Activated CD8-positive, alpha-beta T cell treated with anti-CD3 and anti-CD28 coated beads for 36 hours (primary cell): ENCODE measurements at regions not wholly inside any gene's neighbourhood (a gene's known extent, or its start where the extent isn't known, plus 50 kb on each side); places are given as distances from the start of the nearest gene placed in this dataset.

Experiments used
- ATAC-seq: fragments of 200-7000 bp; cut with Tn5 transposase; one replicate; pipeline ENCODE4 v1.10.0; 2021; ENCODE audit warnings: mild to moderate bottlenecking, moderate library complexity
- CTCF ChIA-PET: fragments of 350-600 bp; sonication (Branson Sonifier 250); formaldehyde crosslinking; loops from one replicate; lab custom pipeline; 2021; ENCODE audit warnings: antibody characterized with exemption; lab: Charles Lee
- POLR2A ChIA-PET: fragments of 350-600 bp; sonication (Branson Sonifier 250); formaldehyde crosslinking; loops from one replicate; lab custom pipeline; 2021; ENCODE audit warnings: antibody characterized with exemption; lab: Charles Lee
- DNase-seq: peaks from one replicate; pipeline ENCODE4 v3.0.0-alpha.2; 2020
- H3K27ac Mint-ChIP-seq: one replicate; pipeline ENCODE4 v1.8.0; 2021; ENCODE audit warnings: mild to moderate bottlenecking, mixed read lengths
- H3K27me3 Mint-ChIP-seq: one replicate; pipeline ENCODE4 v1.8.0; 2021; ENCODE audit warnings: mixed read lengths
- H3K36me3 Mint-ChIP-seq: one replicate; pipeline ENCODE4 v1.8.0; 2021; ENCODE audit warnings: low read depth, mixed read lengths
- H3K4me1 Mint-ChIP-seq: one replicate; pipeline ENCODE4 v1.8.0; 2021; ENCODE audit warnings: low read depth, mixed read lengths
- H3K4me3 Mint-ChIP-seq: one replicate; pipeline ENCODE4 v1.8.0; 2021; ENCODE audit warnings: mild to moderate bottlenecking, moderate library complexity, mixed read lengths
- H3K9me3 Mint-ChIP-seq: one replicate; pipeline ENCODE4 v1.8.0; 2021; ENCODE audit warnings: mixed read lengths
- CTCF ChIP-seq: fragments of 200-600 bp; IDR thresholded peaks from one replicate; pipeline ENCODE4 v1.8.0; 2022; ENCODE audit warnings: antibody characterized with exemption, mild to moderate bottlenecking
- intact Hi-C: fragments of 100-400 bp; cut with micrococcal nuclease; formaldehyde crosslinking; loops from one replicate; pipeline ENCODE4 v1.10.0; 2022

- H3K27ac Mint-ChIP-seq: no peak overlapping the region
- intact Hi-C loops: no loop called here
- no peak for TF ChIP-seq CTCF
- no peaks in the 10 kb centered on the region for H3K36me3 Mint-ChIP-seq
- no peak for ATAC-seq
- H3K9me3 Mint-ChIP-seq: no peaks in the 10 kb centered on the region
- H3K27me3 Mint-ChIP-seq: no peaks in the 10 kb centered on the region
- peaks cover 2% of the 10 kb centered on the region for H3K4me1 Mint-ChIP-seq
- POLR2A ChIA-PET: no interaction called here
- H3K4me3 Mint-ChIP-seq: no peak overlapping the region
- CTCF ChIA-PET: no interaction called here
- no peak for DNase-seq
These were observed 171.0 kb downstream of the DEPDC1B start for GRCh38 chr5:60529001-60529400.

DNA sequence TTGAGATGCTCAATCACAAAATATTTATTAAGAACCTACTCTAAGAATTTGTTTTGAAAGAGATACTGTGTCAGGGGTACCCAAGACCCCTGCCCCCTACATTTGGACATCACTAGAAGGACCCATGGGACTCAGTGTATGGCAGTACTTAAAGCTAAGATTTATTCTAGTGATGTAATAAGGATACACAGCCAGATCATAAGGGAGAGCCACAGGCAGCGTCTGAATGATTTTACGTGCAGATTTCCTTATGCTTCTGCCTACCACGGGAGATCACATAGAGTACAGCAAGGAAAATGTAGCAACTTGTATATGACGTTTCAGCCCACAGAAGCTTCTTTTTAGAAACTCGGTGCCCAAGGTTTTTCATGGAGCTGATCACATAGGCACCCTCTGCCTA, 172.9 kb downstream of the DEPDC1B start:
- Mint-ChIP-seq H3K27me3 (no peaks in the 10 kb centered on the region), H3K4me1 (peaks cover 2% of the 10 kb centered on the region), H3K9me3 (no peaks in the 10 kb centered on the region), H3K36me3 (no peaks in the 10 kb centered on the region), H3K27ac (no peak overlapping the region), H3K4me3 (no peak overlapping the region)
- DNase-seq: no peak
- ChIA-PET POLR2A (no interaction called here), CTCF (no interaction called here)
- no peak for TF ChIP-seq CTCF
- intact Hi-C loops: no loop called here
- ATAC-seq: no peak

DNA sequence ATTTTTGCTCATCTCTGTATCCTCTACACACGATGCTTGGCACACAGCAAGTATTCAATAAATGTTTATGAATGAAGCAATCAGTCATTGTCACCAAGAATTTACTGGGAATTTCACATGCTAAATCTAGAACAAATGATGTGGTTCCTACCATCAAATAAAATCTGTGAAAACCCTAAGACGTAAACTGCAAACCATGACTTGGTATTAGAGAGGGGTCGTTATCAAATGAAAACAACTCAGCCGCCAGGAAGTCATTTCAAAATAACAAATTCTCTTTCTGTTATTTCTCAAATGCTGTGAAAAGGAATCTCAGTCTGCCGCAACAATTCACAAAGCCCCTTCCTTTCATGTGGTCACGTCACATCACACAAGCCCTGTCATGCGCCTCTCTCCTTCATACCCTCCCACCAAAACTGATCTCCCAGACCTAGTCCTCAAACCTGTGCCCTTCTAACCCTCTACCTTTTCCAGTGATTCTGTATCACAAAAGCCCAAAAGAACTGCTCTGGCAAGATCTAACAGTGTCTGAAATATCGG, 173.6 kb downstream of the DEPDC1B start:
- CTCF ChIA-PET: no interaction called here
- H3K4me3 Mint-ChIP-seq: no peak overlapping the region
- no peaks in the 10 kb centered on the region for H3K36me3 Mint-ChIP-seq
- H3K4me1 Mint-ChIP-seq: peaks cover 2% of the 10 kb centered on the region
- H3K27ac Mint-ChIP-seq: no peak overlapping the region
- H3K9me3 Mint-ChIP-seq: no peaks in the 10 kb centered on the region
- no peak for TF ChIP-seq CTCF
- intact Hi-C loops: no loop called here
- POLR2A ChIA-PET: no interaction called here
- ATAC-seq (no peak), DNase-seq (no peak)
- no peaks in the 10 kb centered on the region for H3K27me3 Mint-ChIP-seq

GRCh38 chr5:60522292-60522905, 177.6 kb downstream of the DEPDC1B start:
- DNase-seq (peak; percentile 42), ATAC-seq (peak; percentile 89)
- peaks cover 2% of the 10 kb centered on the region for H3K27me3 Mint-ChIP-seq
- CTCF ChIA-PET: interaction anchor here (1.2 kb wide), 1 partner anchor 127 kb away, joined by 3 read pairs; no protein-coding TSS in a partner anchor
- peaks cover 2% of the 10 kb centered on the region for H3K4me1 Mint-ChIP-seq
- no peaks in the 10 kb centered on the region for H3K9me3 Mint-ChIP-seq
- POLR2A ChIA-PET: no interaction called here
- H3K36me3 Mint-ChIP-seq: no peaks in the 10 kb centered on the region
- H3K4me3 Mint-ChIP-seq: no peak overlapping the region
- intact Hi-C loops: no loop called here
- no peak overlapping the region for H3K27ac Mint-ChIP-seq
- TF ChIP-seq CTCF: no peak

DNA sequence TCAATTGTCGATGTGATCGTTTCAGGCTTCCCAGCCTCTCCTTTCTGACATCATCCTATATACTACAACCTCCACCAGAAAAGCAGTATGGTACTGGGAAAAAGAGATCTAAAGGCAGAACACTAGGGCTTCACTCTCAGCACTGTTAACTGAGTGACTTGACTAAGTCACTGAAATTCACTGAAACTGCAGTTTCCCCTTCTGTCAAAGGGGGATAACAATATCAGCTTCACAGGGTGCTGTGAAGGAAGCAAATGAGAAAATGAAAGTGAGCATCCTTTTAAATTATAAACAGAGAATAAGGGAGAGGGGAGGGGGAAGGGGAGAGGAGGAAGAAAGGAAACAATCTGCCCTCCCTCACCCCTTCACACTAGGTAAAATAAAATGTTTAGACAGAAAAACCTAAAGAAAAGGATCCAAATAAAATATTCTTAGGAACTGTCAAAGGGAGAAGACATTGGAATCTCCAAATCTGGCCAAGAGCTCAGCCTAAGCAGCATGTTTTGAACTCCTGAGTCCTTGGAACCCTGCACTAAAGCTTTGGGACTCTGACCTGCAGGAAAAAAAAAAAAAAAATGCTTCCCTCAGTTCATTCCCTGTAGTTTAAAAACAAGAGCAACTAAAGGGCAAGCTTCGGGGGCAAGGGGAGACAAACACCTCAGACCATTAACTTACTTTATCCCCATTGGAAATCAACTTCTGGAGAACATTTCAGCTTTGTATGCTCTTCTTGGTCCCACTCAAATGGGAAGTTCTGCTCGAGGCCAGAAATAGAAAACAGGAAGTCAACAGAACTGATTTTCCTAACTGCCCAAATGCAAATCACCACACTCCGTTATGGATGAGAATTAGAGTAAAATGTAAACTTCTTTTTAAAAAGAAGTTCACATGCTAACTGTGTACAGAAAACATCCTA, 178.3 kb downstream of the DEPDC1B start:
- no peaks in the 10 kb centered on the region for H3K9me3 Mint-ChIP-seq

More for the DNA sequence above, 178.3 kb downstream of the DEPDC1B start:
- ChIA-PET CTCF (interaction anchor here (1.2 kb wide), 1 partner anchor 128 kb away, joined by 3 read pairs; no protein-coding TSS in a partner anchor), POLR2A (no interaction called here)
- ATAC-seq (no peak), DNase-seq (no peak)
- Mint-ChIP-seq H3K4me1 (peaks cover 2% of the 10 kb centered on the region), H3K4me3 (no peak overlapping the region), H3K27ac (no peak overlapping the region), H3K27me3 (peaks cover 2% of the 10 kb centered on the region), H3K36me3 (no peaks in the 10 kb centered on the region)
- no peak for TF ChIP-seq CTCF
- intact Hi-C loops: no loop called here
